ENCODE measurements at regions not wholly inside any gene's neighbourhood (a gene's known extent, or its start where the extent isn't known, plus 50 kb on each side); places are given as distances from the start of the nearest gene placed in this dataset.
A peak's percentile ranks its signal among the peaks of the same experiment; 100 is the strongest.
"Not testable (repeated sequence)": the region's sequence is repeated elsewhere in the genome, so short reads cannot be mapped to it uniquely, and the experiment has no call there.

DNA sequence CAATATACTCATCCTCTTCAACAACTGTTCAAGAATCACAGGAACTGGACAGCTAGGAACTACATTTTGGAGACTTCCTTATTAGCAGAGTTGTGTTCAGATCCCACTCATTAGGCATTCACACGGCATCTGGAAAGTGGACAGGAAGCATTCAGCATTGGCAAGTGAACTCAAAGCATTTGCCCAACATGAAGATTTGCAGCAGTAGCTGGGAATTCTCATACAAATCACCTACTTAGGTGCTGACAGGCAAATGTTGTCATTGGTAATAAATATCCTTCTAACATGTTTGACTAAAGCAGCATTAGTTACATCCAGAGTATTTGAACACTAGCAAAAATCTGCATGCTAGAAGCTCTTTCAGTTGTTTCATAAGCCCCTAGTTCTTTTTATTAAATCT, 350.8 kb downstream of the PTH2R start:
- TF ChIP-seq, protein P1, sequence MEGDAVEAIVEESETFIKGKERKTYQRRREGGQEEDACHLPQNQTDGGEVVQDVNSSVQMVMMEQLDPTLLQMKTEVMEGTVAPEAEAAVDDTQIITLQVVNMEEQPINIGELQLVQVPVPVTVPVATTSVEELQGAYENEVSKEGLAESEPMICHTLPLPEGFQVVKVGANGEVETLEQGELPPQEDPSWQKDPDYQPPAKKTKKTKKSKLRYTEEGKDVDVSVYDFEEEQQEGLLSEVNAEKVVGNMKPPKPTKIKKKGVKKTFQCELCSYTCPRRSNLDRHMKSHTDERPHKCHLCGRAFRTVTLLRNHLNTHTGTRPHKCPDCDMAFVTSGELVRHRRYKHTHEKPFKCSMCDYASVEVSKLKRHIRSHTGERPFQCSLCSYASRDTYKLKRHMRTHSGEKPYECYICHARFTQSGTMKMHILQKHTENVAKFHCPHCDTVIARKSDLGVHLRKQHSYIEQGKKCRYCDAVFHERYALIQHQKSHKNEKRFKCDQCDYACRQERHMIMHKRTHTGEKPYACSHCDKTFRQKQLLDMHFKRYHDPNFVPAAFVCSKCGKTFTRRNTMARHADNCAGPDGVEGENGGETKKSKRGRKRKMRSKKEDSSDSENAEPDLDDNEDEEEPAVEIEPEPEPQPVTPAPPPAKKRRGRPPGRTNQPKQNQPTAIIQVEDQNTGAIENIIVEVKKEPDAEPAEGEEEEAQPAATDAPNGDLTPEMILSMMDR (IDR thresholded peaks at IDR 0.05; ENCODE audit: insufficient read depth, low read length, severe bottlenecking) = no peak
- H3K27me3 ChIP-seq (ENCODE audit: control insufficient read depth, insufficient read depth, low read length) = no peaks in the 10 kb centered on the region
- FAIRE-seq (no peak), DNase-seq (ENCODE audit: low read depth) (no peak)
- H3K36me3 ChIP-seq (ENCODE audit: control insufficient read depth, insufficient read depth, low read length) = no peaks in the 10 kb centered on the region
- no peak overlapping the region for H3K4me3 ChIP-seq (ENCODE audit: low read depth, low read length)

DNA sequence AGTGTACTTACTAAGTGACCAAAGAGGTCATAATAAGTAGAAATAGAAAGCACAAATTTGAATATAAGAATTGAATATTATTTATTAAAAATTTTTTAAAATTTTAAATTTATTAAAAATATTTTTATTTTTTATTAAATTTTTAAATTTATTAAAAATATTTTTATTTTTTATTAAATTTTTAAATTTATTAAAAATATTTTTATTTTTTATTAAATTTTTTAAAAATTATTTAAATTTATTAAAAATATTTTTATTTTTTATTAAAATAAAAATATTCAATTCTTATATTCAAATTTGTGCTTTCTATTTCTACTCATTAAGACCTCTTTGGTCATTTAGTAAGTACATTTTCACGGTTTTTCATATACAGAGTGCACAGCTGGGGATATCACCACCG, 366.5 kb downstream of the PTH2R start:
- not testable (repeated sequence) for H3K4me3 ChIP-seq (ENCODE audit: low read depth, low read length); DNase-seq (ENCODE audit: low read depth); FAIRE-seq; H3K27me3 ChIP-seq (ENCODE audit: control insufficient read depth, insufficient read depth, low read length); H3K36me3 ChIP-seq (ENCODE audit: control insufficient read depth, insufficient read depth, low read length)

DNA sequence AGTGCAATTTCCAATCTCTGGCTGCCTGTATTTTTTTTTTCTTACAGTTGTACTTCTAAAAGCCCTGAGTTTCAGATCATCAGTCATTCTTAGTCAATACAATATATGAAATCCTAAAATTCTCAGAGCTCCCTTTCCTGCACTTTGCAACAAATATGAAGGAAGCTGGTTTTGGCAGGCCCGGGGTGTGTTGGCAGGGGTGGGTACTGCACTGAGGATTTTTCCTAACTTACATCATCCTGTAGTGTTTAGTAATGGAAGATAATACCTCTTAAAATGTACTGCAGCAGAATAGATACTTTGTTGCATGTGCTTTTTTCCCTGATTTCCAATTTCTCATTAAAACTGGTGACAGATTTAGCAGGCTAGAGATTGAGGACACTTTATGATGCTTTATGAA, 374.6 kb downstream of the PTH2R start:
- no peaks in the 10 kb centered on the region for H3K27me3 ChIP-seq (ENCODE audit: control insufficient read depth, insufficient read depth, low read length)
- FAIRE-seq (no peak), DNase-seq (ENCODE audit: low read depth) (peak; percentile 55)
- H3K36me3 ChIP-seq (ENCODE audit: control insufficient read depth, insufficient read depth, low read length) = no peaks in the 10 kb centered on the region
- no peak overlapping the region for H3K4me3 ChIP-seq (ENCODE audit: low read depth, low read length)
- TF ChIP-seq, protein P1 (IDR thresholded peaks at IDR 0.05; ENCODE audit: insufficient read depth, low read length, severe bottlenecking) = no peak

DNA sequence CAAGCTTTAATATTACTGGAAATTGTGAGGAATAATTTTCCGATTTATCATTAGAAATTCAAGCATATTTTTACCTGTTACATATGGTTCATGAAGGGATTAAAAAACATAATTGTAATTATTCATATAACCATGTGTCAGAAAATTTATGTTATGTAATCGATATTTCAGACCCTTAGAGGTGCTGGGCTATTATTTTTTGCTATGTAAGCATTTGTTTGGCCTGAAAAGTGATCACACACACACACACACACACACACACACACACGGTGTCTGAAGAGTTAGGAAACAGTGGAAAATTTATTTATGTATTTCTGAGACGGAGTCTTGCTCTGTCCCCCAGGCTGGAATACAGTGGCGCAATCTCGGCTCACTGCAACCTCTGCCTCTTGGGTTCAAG, 375.5 kb downstream of the PTH2R start:
- H3K4me3 ChIP-seq (ENCODE audit: low read depth, low read length) = no peak overlapping the region
- no peaks in the 10 kb centered on the region for H3K27me3 ChIP-seq (ENCODE audit: control insufficient read depth, insufficient read depth, low read length)
- no peak for DNase-seq (ENCODE audit: low read depth)
- TF ChIP-seq, protein P1 (IDR thresholded peaks at IDR 0.05; ENCODE audit: insufficient read depth, low read length, severe bottlenecking) = no peak
- H3K36me3 ChIP-seq (ENCODE audit: control insufficient read depth, insufficient read depth, low read length) = no peaks in the 10 kb centered on the region
- no peak for FAIRE-seq

DNA sequence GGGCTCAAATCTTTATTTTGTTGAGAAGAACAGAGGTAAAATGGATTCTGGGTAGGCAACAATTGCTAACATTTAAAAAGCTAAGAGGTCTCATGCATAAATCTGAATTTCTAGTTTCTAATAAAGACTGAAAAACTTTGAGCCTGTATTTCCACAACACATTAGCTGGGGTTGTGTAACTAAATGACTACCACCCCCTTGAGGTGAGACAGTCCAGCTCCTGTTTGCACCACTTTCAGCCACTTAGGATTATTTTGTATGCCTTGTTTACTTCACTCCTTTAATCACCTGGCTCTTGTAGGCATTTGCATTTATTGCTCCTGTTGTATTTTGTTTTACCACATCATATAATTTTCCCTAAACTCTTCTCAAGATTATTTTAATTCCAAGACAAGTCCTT, 376.6 kb downstream of the PTH2R start:
- no peak overlapping the region for H3K4me3 ChIP-seq (ENCODE audit: low read depth, low read length)
- no peaks in the 10 kb centered on the region for H3K27me3 ChIP-seq (ENCODE audit: control insufficient read depth, insufficient read depth, low read length)
- TF ChIP-seq, protein P1 (IDR thresholded peaks at IDR 0.05; ENCODE audit: insufficient read depth, low read length, severe bottlenecking) = peak; percentile 48
- FAIRE-seq (no peak), DNase-seq (ENCODE audit: low read depth) (peak; percentile 43)
- H3K36me3 ChIP-seq (ENCODE audit: control insufficient read depth, insufficient read depth, low read length) = no peaks in the 10 kb centered on the region

DNA sequence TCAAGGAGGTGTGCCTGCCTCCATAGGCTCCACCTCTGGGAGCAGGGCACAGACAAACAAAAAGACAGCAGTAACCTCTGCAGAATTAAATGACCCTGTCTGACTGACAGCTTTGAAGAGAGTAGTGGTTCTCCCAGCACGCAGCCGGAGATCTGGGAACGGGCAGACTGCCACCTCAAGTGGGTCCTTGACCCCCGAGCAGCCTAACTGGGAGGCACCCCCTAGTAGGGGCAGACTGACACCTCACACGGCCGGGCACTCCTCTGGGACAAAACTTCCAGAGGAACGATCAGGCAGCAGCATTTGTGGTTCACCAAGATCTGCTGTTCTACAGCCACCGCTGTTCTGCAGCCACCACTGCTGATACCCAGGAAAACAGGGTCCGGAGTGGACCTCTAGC, 378.2 kb downstream of the PTH2R start:
- not testable (repeated sequence) for FAIRE-seq; H3K36me3 ChIP-seq (ENCODE audit: control insufficient read depth, insufficient read depth, low read length); H3K4me3 ChIP-seq (ENCODE audit: low read depth, low read length)

DNA sequence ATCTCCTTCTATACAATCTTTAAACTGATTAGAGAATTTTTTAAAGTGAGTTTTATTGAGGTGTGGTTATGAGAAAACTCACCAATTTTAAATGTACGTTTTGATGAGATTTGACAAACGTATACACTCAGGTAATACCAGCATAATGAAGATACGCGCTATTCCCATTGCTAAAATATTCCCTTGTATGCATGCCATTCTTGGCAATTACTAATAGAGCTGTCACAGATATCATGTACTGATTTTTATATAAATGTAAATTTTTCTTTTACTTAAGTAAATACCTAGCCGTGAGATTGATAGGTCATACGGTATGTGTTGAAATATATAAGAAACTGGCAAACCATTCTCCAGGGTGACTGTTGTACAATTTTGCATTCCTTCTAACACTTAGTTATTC, 384.7 kb downstream of the PTH2R start:
- FAIRE-seq = no peak

More for the DNA sequence above, 378.2 kb downstream of the PTH2R start:
- not testable (repeated sequence) for DNase-seq (ENCODE audit: low read depth); H3K27me3 ChIP-seq (ENCODE audit: control insufficient read depth, insufficient read depth, low read length)

More for the DNA sequence above, 384.7 kb downstream of the PTH2R start:
- Histone ChIP-seq H3K36me3 (ENCODE audit: control insufficient read depth, insufficient read depth, low read length) (no peaks in the 10 kb centered on the region), H3K27me3 (ENCODE audit: control insufficient read depth, insufficient read depth, low read length) (no peaks in the 10 kb centered on the region), H3K4me3 (ENCODE audit: low read depth, low read length) (no peak overlapping the region)
- TF ChIP-seq, protein P1 (IDR thresholded peaks at IDR 0.05; ENCODE audit: insufficient read depth, low read length, severe bottlenecking) = no peak
- no peak for DNase-seq (ENCODE audit: low read depth)
